DOHH2 (cell line): ENCODE measurements at regions not wholly inside any gene's neighbourhood (a gene's known extent, or its start where the extent isn't known, plus 50 kb on each side); places are given as distances from the start of the nearest gene placed in this dataset.

Experiments
- CTCF ChIP-seq: fragments of 200-600 bp; sonication (generic); IDR thresholded peaks from one replicate; pipeline ENCODE4 v1.5.1; 2014; ENCODE audit warnings: antibody characterized with exemption, mild to moderate bottlenecking, low read depth, low read length; ENCODE audit not compliant: poor library complexity, severe bottlenecking
- EZH2phosphoT487 ChIP-seq: fragments of 200-600 bp; sonication (generic); IDR thresholded peaks from 2 replicates; pipeline ENCODE4 v1.6.1; 2017; ENCODE audit warnings: borderline replicate concordance, mild to moderate bottlenecking, antibody characterized with exemption, low read length, moderate library complexity, mixed read lengths

- no peak for TF ChIP-seq CTCF
- TF ChIP-seq EZH2phosphoT487, result no peak
These were observed 102.6 kb upstream of the CTBP2 start for GRCh38 chr10:125262920-125263319.
